Bronchial epithelial cell (primary cell): ENCODE measurements at regions not wholly inside any gene's neighbourhood (a gene's known extent, or its start where the extent isn't known, plus 50 kb on each side); places are given as distances from the start of the nearest gene placed in this dataset.
A peak's percentile ranks its signal among the peaks of the same experiment; 100 is the strongest.

ENCODE experiments used
- DNase-seq: peaks from one replicate; pipeline ENCODE4 v3.0.0-alpha.2; 2010; ENCODE audit warnings: low read depth
- FAIRE-seq: peaks from 2 replicates; lab custom pipeline; 2011; peaks lifted over from hg19 to GRCh38; lab: Jason Lieb, UNC
- H3K27me3 ChIP-seq: 2 replicates; pipeline ENCODE4 v1.5.1; 2011; ENCODE audit warnings: low read length; ENCODE audit not compliant: control insufficient read depth, insufficient read depth
- H3K36me3 ChIP-seq: 2 replicates; pipeline ENCODE4 v1.5.1; 2011; ENCODE audit warnings: low read length; ENCODE audit not compliant: control insufficient read depth, insufficient read depth
- H3K4me3 ChIP-seq: 2 replicates; pipeline ENCODE4 v1.5.1; 2011; ENCODE audit warnings: mild to moderate bottlenecking, low read depth, low read length, control low read depth
- TF ChIP-seq, protein P1 (sequence below): IDR thresholded peaks from 2 replicates; pipeline ENCODE4 v1.5.1; 2011; ENCODE audit warnings: mild to moderate bottlenecking, moderate library complexity, low read length, control low read depth, inconsistent platforms; ENCODE audit not compliant: insufficient read depth, severe bottlenecking

DNA sequence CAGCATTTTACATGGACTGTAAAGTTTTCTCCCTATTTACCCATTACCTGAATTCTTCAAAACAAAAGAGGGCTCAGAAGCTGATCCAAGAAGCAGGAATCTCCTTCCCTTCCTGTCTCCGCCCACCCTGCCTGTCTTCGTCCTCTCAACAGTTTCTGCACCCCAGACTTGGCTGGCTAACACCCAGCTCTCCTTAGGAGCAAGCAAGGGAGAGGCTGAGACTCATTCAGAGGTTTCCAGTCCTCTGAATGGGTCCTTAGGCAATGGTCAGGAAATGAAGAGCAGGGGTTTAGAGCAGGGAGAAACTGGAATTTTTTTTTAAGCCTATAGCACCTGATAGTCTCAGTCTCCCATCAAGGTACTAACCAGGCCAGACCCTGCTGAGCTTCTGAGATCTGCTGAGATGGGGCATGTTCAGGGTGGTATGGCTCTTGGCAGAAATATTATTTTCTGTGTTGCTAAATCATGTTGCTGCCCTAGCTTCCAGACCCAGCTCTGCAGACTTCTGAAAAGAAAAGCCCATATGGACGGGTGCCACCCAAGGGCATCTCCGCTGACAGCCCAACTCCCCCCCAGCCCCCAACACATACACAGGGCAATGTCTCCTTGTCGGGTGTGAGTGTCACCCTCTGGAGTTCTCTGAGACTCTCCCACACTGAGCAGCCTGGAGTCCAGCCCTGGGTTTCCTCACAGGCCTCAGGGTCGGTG, 74.6 kb upstream of the CD93 start:
- no peaks in the 10 kb centered on the region for H3K27me3 ChIP-seq
- H3K4me3 ChIP-seq = no peak overlapping the region
- TF ChIP-seq, protein P1, sequence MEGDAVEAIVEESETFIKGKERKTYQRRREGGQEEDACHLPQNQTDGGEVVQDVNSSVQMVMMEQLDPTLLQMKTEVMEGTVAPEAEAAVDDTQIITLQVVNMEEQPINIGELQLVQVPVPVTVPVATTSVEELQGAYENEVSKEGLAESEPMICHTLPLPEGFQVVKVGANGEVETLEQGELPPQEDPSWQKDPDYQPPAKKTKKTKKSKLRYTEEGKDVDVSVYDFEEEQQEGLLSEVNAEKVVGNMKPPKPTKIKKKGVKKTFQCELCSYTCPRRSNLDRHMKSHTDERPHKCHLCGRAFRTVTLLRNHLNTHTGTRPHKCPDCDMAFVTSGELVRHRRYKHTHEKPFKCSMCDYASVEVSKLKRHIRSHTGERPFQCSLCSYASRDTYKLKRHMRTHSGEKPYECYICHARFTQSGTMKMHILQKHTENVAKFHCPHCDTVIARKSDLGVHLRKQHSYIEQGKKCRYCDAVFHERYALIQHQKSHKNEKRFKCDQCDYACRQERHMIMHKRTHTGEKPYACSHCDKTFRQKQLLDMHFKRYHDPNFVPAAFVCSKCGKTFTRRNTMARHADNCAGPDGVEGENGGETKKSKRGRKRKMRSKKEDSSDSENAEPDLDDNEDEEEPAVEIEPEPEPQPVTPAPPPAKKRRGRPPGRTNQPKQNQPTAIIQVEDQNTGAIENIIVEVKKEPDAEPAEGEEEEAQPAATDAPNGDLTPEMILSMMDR = no peak
- DNase-seq (peak; percentile 55), FAIRE-seq (no peak)
- no peaks in the 10 kb centered on the region for H3K36me3 ChIP-seq

DNA sequence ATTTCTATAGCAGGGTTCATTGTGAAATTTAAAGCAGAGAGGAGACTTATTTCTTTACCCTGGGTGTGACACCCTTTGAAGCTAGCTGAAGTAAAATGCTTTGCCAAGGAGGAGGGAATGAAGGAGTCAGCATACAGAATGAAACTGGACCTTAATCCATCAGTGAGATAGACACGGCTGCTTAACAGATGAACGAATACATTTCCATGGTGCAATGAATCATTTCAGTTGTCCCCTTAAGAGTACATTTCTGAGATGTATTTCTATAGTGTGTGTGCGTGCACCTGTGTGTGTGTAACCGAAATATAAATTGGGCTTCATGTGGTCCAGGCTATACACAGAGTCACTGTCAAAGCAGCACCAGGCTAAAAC, 73.8 kb upstream of the CD93 start:
- Histone ChIP-seq H3K27me3 (no peaks in the 10 kb centered on the region), H3K4me3 (no peak overlapping the region), H3K36me3 (no peaks in the 10 kb centered on the region)
- TF ChIP-seq, protein P1 = no peak
- DNase-seq = no peak
- no peak for FAIRE-seq

DNA sequence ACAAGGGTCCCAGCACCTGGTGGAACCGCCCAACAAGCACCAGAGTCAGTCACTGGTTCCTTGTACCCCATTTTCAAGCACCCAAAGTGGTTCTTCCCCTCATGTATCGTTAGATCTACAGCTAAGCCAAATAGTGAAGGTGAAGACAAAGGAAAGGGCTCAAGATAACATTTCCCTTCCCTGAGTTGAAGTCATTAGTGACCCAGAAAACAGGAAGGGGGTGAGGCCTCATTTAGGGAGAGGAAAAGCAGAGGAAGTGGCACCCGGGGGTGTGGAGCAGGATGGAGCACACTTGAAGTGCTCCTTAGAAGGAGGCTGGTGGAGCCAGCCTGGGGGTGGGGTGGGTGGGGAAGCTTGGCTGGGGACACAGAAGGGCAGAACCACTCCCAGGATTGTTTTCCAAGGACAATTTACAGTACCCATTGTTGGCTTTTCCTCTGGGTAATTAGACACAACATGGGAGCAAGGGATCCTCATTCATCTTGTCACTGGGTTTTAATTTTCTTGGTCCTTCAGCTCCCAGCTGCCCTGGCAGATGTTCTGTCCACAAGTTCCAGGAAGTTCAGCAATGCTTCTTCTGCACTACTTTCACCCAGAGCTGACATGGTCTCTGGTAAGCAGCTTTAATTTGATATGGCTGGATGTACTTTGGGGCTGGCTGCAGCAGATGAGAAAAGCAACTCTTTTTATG, 73.3 kb upstream of the CD93 start:
- DNase-seq = no peak
- FAIRE-seq = no peak
- TF ChIP-seq, protein P1 = no peak
- Histone ChIP-seq H3K36me3 (no peaks in the 10 kb centered on the region), H3K4me3 (no peak overlapping the region), H3K27me3 (no peaks in the 10 kb centered on the region)

DNA sequence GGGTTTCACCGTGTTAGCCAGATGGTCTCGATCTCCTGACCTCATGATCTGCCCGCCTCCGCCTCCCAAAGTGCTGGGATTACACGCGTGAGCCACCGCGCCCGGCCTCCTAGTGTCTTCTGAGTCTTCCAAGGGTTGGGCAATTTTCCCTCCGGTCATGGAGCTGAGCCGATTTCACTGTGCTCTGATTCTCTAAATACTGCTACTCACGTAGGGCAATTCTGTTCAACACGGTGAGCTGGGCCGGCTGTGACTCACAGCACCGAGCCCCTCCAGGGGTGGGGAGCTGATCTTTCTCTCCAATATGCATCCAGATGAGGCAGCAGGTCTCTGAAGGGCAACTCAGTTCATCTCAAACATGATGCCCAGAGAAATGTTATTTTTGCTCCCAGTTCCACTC, 71.6 kb upstream of the CD93 start:
- TF ChIP-seq, protein P1 = no peak
- H3K27me3 ChIP-seq = no peaks in the 10 kb centered on the region
- H3K4me3 ChIP-seq = no peak overlapping the region
- no peaks in the 10 kb centered on the region for H3K36me3 ChIP-seq
- no peak for FAIRE-seq
- DNase-seq = no peak

DNA sequence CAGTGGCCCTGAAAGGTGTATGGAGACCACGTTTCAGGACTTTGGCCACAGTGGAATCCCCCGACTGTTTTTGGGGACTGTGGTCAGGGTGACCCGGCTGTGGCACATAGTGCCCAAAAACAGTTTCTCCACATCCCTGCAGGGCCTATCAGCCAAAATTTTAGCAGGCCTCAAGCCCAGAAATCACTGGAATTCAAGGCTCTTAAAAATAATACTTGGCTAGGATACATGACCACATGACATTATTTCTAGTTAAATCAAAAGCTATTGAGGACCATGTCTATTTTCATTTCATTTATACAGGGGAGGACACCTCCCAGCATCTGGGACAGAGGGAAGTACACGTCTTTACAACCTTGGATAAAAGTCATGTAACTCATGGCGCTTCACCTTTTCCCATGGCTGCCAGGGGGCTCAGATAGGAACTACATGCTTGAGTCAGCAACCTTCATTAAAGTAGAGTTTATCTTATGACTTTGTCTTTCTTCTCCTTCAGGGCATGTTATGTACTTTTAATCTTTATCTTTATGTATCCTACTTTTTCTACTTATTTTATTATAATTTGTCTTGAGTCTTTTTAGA, 70.8 kb upstream of the CD93 start:
- Histone ChIP-seq H3K27me3 (no peaks in the 10 kb centered on the region), H3K4me3 (no peak overlapping the region), H3K36me3 (no peaks in the 10 kb centered on the region)
- FAIRE-seq = no peak
- DNase-seq = no peak
- TF ChIP-seq, protein P1 = no peak
